IPS DF 19.7 (cell line): ENCODE measurements at regions not wholly inside any gene's neighbourhood (a gene's known extent, or its start where the extent isn't known, plus 50 kb on each side); places are given as distances from the start of the nearest gene placed in this dataset.
A peak's percentile ranks its signal among the peaks of the same experiment; 100 is the strongest.

Experiments used
- DNase-seq: peaks from one replicate; pipeline ENCODE4 v3.0.0-alpha.2; 2013; ENCODE audit warnings: low read depth, low spot score

DNA sequence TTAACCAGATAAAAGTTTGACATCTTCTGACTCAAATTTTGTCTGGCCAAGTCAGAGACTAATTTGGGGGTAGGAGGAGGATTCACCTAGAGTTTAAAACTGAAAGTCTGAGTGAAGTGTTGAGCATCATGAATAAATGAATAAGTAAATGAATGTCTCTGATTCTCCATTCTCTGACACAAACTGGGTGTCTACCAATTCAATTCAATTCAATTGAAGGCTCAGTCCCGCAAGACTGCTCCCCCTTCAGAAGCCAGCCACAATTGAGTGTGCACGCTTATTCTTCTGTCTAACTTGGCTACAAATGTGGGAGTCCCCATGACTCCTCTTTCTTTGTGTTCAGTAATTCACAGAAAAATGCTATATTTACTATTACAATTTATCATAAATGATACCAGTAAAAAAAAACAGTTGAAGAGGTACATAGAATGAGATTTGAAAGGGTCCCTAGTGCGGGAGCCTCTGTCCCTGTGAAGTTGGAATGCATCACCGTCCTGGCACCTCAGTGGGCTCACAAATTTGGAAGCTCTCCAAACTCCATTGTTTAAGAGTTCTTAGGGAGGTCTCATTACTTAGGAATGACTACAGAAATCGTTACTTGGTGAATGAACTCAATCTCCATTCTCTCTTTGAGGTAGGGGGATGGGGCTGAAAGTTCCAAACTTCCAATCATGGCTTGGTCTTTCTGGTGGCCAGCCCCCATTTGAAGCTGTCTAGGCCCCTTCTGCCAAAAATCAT, 243.7 kb upstream of the PHYHIPL start:
- DNase-seq = no peak

DNA sequence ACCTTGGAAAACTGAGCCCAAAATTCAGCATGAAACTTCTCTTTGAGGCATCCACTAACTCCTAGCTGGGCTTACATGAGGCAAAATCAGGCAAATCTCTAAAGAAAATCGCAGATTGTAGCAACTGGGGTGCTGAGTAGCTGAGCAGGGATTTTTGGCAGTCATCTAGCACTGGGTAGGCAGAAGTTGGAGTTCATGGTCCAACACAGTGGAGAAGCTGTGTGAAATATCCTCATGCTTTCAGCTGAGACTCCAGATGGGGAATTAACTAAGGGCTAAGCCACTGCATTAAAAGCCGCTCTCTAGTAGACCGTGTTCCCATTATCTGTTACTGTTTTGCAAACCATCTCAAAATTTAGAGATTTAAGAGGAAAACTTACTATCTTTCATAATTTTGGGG, 240.1 kb upstream of the PHYHIPL start:
- DNase-seq = no peak

DNA sequence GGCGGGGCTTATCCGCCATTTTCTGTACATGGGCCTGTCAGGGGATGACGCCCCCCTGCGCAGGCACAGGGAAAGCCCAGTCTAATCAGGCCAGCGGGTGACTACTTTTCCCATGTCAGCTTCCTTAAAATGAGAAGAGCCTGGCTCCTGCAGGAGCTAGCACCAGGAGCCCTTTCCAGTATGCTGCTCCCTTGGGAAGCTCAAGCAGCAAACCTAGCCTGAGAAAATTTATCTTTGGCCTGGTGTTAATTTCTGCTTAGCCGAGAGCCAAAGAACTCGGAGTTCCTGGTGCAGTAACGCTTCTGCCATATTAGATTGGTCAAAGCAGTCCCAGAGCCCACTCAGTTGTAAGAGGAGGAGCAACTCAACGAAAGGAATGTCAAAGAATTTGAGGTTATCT, 239.0 kb upstream of the PHYHIPL start:
- DNase-seq = no peak

DNA sequence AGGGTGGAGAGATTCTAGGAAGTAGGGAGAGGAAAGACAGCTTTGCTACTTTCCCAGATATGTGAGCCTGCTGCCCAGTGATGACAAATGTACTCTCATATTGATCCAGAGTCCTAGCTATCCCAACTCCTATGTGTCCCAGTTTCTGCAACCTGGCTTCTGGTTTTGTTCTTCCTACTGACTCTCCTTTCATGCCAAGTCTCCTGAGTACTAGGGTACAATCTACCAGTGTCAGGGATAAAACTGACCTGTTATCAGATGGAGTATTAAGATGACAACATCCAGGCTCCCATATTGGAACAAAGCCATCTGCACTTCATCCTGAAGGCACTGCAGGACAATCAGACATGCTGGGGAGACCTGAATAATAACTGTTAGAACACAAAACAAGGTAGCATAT, 233.7 kb upstream of the PHYHIPL start:
- no peak for DNase-seq

DNA sequence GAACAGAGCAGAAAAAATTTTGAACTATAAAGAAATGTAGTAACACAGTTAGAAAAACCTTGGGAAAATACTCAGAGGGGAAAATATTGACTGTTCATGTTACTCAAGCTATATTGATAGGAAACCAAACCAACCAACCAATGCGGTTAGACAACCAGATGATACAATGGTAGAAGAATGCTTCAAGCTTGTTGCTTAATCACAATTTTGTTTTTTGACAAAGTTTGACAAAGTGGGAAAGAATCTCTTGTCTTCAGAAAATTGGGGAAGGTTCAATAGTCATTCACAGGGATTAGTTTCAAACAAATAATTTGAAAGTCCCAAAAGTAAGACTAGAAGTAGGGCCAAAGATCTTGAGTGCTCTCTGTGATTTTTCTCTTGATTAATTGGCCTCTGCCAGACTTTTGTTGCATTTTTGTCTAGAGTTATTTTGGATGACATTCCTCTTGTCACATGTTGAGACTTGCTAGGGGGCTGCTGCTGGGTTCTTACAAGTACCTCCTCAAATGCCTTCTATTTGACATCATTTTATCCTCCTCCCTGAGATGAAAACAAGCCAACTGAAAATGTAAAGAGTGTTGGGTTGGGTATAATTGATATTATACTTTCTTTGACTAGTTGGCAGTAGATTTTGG, 233.1 kb upstream of the PHYHIPL start:
- no peak for DNase-seq

DNA sequence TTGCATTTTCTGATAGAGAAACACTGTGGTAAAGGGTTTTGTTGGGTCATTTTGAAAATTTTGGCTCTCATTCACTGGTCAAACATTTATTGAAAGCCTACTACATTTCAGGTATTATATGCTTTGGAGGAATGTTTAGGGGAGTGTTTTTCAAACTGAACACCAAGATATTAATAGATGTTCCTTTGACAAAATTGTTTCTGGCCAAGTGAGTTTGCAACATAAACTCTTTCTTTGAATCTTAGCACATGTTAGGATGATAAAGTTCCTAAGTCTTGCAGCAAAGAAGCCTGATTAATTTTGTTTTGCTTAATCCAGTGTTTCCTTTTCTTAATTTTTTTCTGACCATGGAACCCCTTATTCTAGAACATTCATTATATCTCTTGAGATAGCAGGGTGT, 232.5 kb upstream of the PHYHIPL start:
- no peak for DNase-seq

DNA sequence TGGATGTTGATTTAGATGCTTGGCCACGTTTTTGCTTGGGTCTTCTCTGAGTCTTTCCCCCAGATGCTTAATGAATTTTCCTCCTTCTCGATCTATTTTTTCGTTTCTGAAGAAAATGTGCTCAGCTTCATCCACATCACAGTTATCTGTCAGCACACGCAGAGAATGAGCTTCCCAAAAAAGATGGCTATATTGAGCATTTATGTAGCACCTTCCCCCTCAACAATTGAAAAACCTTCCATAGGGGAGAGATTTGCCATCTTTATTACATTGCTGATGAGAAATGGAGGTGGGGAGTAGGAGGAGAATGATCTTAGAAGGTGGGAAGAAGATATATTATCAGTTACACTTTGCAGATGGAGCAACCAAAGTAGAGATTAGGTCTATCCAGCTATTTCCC, 228.1 kb upstream of the PHYHIPL start:
- DNase-seq = no peak

DNA sequence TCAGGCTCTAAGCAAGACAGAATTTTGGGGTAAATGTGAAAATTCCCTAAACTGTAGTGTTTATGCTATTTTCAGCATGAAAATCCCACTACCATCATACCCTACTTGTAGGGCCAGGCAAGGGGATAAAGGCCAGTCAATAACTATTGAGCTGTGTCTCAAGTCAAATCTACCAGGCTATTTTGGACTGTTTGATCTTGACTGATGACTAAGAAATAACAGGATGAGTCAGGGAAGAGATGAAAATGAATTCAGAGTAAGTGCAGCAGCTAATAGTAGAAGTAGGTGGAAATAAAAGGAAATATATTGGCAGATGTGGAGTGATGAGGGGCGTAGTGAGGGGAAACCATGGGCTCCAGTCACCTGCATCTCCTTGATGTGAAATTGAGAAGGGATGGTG, 225.8 kb upstream of the PHYHIPL start:
- DNase-seq = no peak

DNA sequence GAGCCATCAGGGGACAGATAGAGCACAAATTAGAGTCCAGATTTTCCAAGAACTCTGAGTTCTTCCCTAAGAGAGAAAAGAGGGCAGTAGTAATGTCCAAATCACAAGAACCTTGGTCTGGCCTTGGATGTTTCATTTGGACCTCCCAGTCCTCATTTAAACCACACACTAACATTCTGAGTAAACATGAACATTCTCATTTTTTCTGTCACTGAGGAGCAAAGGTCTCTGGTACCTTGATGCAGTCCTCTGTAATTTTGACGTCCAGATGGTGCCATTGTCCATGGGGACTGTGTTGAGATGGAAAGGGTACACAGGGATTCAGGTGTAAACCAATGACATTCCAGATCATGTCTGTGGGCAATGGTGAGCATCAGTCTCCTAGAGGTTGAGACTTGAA, 225.4 kb upstream of the PHYHIPL start:
- no peak for DNase-seq

DNA sequence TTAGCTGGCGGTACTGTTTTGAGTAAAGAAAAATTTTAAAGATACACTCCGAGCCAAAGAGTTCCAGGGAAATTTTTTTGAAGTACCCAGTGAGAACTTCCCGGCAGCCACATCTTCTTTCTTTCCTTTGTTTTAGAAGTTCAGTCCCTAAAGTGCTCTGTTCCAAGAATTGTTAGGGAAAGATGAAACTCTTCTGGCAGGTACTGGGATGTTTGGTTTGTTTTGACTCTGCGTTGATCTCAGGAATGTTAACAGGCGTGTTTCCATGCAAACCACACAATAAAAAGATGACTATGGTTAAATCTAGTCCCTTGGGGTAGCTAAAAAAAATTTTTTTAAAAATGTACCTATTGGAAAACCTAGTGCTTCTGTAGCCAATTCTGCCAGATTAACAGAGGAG, 224.7 kb upstream of the PHYHIPL start:
- DNase-seq = no peak

DNA sequence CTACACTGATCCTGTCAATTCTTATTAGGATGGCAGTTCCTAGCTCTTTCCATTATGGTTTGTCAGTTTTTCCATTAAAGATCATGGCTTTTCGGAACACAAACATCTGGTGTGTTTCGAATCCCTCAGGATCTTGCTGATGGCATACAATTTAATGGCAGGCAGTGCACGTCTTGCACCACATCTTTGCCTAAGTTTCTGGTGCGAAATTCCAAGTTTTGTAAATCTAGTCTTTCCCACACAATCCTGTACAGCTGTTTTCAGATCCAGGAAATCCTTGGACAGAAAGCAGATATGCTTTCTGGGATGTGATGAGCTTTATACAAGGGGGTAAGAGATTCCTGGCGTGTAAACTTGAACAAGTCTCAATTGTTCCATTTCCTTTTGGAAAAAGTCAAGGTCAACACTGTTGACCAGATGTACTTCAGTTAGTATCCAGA, 224.3 kb upstream of the PHYHIPL start:
- no peak for DNase-seq

DNA sequence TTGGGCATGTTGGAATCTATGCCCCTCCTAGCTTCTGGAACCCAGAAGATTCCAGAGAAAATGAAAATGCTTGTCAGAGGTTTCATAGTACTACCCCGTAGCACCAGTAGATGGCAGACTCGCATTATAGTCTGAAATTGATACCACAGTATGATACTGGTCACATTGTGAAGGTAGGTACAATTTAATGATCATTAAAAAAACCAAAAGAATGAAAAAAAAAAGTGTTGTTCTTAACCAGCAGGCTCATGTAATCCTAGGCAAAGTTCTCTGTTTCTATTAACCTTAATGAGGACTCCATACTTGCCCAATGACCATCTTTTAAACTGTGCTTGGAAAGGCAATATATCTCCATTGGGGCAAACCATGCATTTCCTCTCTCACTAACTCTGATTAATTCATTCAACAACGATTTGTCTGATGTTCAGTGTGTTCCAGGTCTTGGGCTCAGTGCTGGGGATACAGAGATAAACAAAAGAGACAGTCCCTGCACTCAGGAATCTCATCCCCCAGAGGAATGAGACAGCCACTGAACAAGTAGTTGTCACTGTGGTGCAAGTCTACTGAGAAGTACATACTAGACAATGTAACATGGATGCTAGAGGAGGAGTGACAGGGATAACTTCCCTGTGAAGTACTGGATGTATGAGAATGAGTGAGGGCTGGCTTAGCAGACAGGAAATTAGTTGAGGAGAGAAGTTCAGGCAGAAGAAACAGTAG, 223.5 kb upstream of the PHYHIPL start:
- no peak for DNase-seq

DNA sequence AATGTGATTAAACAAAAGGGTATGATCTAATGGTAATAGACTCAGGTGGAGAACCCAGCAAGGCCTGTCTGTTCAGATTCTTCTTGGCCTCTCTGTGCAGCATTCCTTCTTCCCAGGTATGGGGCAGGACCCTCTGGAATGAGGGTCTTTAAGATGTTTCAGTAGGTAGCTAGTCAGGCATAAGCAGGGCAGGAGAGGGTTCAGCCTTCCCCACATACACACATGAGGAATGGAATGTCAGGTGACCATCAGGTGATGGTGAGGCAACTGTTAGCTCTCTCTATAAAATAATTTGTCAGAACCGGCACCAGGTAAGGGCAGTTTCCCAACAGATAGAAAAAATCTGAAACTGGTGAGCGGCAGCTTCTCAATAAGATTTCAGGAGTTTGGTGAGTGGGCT, 222.3 kb upstream of the PHYHIPL start:
- DNase-seq = no peak

DNA sequence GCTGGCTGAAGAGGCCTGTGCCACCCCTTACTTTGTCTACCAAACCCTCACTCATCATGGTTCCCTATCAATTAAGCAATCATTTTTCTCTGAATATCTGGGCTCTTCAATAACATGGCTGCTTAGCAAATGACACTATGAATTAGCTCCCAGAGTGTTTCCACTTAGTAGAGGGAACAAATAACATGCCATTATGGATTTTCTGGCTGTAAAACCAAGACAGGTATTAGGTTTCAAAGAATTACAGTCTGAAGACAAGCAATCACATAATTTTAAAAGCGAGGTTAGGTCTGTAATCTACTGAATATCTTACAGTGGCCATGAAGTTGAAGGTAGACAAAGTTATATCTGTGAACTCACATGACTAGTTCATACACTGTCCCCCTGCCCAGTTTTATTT, 220.8 kb upstream of the PHYHIPL start:
- no peak for DNase-seq

DNA sequence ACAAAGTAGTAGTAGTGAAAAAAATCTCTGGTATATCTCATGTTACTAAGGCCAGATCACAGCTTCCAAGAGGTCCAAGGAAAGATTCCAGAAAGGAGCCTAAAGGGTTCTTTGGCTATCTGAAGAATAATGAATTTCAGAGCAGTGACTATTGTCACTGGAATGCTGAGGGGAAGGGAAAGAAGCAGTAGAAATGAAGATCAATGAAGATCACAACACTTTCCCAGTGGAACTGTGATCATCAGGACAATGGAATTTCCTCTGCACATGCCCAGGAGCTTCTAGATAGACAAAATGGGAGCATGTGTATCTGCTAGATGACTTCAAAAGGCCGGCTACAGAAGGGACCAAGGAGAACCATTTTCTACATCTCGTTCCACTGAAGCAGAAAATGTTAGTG, 219.5 kb upstream of the PHYHIPL start:
- DNase-seq = no peak

DNA sequence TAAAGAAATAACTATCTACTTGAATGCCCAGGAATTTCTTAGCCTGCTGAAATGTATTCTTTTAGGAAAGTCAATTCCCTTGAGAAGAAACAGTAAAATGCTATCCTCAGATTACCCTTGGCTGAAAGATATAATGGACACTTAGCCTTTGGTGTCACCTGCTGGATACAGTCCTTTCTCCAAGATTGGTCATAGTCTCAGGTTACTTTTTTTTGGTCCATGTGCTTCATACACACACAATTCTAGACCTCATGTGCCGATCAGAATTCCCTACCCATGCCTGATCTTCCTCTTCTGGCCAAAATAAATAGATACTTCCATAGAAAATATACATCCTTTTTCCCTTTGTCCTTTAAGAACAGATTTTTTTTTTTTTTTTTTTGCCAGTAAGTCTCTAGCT, 218.9 kb upstream of the PHYHIPL start:
- DNase-seq = no peak

DNA sequence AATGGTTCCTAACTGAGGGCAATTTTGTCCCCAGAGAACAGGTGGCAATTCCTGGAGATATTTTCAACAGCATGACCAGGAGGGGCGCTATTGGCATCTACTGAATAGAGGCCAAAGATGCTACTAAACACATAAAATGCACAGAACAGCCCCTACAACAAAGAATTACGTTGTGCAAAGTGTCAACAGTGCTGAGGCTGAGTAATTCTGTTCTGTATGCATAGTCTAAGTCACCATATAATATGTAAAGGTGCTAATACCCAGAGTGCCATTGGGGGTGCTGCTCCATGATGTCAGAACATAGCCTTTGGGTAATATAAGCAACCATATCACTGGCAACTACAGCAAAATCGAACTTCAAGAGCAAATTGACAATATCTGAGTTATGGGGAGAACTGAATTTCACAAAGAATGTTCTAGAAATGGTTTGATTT, 213.3 kb upstream of the PHYHIPL start:
- DNase-seq = no peak

DNA sequence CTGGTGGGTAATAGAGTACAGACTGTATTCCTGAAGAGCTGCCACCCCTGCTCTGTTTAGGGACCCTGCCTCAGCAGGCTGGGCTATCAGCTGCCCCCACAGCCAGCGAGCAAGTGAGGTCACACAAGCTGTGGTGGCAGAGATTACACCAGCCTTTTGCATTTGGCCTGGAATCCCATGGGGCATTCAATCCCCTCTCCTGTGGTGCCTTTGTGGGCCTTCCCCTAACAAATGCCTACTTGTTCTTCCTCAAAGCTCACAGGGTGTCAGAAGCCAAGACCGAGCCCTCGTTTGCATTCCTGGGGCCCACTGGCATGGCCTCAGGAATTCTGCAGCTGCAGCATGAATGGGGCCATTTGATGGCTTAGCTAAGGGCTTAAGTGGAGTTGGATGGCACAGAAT, 212.7 kb upstream of the PHYHIPL start:
- DNase-seq = peak; percentile 97

DNA sequence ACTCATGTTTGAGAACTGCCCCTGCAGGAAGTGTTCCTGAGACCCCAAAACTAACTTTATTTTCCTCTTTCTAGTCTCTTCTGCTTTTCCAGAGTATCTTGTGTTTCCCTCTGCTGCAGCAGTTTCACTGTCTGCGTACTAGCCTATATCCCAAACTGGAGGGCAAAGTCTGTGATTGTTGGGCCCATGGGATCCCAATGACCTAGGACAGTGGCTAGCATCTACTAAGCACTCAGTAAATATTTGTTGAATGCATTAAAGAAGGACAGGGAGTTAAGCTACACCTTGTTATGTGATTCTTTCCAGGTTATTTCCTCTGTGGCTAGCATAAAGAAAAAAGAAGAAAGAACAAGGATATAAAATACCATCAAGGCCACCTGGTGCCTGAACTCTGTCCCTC, 210.6 kb upstream of the PHYHIPL start:
- no peak for DNase-seq

DNA sequence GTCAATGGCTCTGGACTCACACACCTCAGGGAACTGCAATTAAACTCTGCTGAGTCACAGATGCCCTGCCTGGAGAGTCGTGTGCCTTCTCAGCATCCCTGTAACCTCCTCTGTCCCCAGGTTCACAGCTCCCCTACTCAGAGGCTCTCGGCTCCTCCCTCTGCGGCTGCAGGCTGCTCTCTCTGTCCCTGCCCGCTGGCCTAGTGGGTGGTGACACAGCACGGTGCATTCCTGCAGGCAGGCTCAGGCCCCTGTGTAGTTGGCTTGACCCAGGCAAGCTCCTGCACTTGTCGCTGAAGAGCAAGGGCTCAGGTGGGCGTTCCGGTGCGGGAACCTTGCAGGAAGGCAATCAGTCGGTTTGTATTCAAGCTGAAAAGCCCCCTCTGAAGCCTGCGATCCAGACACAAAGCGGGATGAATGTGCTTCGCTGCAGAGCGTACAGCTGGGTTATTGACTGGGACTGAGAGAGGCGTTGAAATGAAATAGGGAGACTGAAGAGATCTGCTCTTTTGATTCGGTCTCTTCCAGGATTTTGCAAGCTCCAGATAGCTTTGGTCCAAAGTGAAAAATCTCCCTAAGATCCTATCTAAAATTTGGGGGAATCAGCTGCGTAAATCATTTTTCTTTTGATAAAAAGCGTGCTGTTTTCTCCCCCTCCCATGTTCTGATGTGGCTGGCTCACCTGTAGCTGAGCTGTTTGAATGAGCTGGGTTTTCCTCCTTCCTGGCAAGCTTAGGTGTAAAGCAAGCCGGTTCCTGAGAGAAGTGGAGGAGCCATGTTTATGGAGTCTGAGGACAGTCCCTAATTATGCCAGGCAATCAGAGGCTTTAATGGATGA, 208.7 kb upstream of the PHYHIPL start:
- DNase-seq = peak; percentile 60

DNA sequence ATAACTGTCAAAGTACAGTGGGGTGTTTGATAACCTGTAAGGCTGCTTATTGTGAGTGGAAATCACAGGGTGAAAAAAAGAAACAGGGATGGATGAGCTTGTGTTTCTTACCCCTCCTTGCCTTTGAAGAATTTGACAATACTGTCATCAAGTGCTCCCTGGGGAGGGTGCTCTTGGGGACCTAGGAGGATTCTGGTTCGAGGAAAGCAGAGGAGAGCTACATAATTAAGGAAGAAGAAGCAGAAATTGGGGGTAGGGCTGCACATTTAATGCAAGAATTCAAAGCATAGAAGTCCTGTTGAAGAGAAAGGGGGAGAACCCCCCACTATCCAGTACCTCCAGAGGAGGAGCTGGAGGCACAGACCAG, 208.1 kb upstream of the PHYHIPL start:
- DNase-seq = no peak

DNA sequence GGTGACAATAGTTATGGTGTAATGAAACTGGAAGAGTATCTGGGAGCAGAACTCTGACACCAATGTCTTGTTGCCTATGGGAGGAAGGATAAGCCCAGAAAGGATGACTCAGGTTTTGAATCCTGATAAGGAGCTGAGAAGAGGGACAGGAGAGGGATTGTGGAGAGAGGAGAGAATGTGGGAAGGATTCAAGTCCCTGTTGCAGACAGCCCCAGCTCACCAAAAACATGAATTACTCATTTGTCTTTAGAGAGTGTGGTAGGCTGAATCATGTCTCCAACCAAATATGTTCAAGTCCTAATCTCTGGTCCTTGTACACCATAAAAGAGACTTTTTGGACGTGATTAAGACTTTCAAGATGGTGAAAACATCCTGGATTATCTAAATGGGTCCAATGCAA, 206.9 kb upstream of the PHYHIPL start:
- no peak for DNase-seq
